Chondrocyte (in vitro differentiated cells): ENCODE measurements at regions not wholly inside any gene's neighbourhood (a gene's known extent, or its start where the extent isn't known, plus 50 kb on each side); places are given as distances from the start of the nearest gene placed in this dataset.

Experiments used
- DNase-seq: peaks from one replicate; pipeline ENCODE4 v3.0.0; 2021; ENCODE audit warnings: mixed read lengths, low spot score
- H3K27ac Mint-ChIP-seq: one replicate; pipeline ENCODE4 v1.8.0; 2021; ENCODE audit warnings: mild to moderate bottlenecking, moderate library complexity, mixed read lengths; ENCODE audit not compliant: unreplicated experiment
- H3K27me3 Mint-ChIP-seq: 2 replicates; pipeline ENCODE4 v1.8.0; 2021; ENCODE audit warnings: low read depth, mixed read lengths
- H3K36me3 Mint-ChIP-seq: 2 replicates; pipeline ENCODE4 v1.8.0; 2021; ENCODE audit warnings: low read depth, mixed read lengths
- H3K4me1 Mint-ChIP-seq: 2 replicates; pipeline ENCODE4 v1.8.0; 2021; ENCODE audit warnings: low read depth, mild to moderate bottlenecking, mixed read lengths
- H3K4me3 Mint-ChIP-seq: one replicate; pipeline ENCODE4 v1.8.0; 2021; ENCODE audit warnings: mild to moderate bottlenecking, moderate library complexity, mixed read lengths; ENCODE audit not compliant: unreplicated experiment
- H3K9me3 Mint-ChIP-seq: 2 replicates; pipeline ENCODE4 v1.8.0; 2021; ENCODE audit warnings: low read depth, mixed read lengths
- TF ChIP-seq, protein P1 (sequence below): fragments of 200-600 bp; sonication (generic); IDR thresholded peaks from 2 replicates; pipeline ENCODE4 v1.5.0; 2021; ENCODE audit warnings: antibody characterized with exemption, mild to moderate bottlenecking, moderate library complexity

DNA sequence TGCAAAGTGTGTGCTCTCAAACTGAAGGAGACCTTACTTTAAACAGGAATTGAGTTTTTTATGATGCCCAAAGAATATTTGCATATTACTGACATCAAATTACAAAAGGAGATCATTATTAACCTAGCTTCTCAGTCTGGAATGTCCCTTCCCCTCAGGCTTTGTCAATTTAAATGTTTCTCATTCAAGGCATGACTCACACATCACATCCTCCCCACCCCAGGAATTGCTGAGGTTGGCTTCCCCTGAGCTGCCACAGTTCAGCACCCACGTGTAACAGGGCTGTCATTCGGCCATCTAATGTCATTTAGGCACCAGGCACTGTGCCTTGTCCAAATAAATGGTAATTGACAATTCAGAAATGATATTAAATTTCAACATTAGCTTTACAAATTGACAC lies 305.9 kb upstream of the MGMT start:
- peaks cover 2% of the 10 kb centered on the region for H3K27me3 Mint-ChIP-seq
- H3K4me3 Mint-ChIP-seq, result no peak overlapping the region
- H3K36me3 Mint-ChIP-seq, result peaks cover 1% of the 10 kb centered on the region
- TF ChIP-seq, protein P1, sequence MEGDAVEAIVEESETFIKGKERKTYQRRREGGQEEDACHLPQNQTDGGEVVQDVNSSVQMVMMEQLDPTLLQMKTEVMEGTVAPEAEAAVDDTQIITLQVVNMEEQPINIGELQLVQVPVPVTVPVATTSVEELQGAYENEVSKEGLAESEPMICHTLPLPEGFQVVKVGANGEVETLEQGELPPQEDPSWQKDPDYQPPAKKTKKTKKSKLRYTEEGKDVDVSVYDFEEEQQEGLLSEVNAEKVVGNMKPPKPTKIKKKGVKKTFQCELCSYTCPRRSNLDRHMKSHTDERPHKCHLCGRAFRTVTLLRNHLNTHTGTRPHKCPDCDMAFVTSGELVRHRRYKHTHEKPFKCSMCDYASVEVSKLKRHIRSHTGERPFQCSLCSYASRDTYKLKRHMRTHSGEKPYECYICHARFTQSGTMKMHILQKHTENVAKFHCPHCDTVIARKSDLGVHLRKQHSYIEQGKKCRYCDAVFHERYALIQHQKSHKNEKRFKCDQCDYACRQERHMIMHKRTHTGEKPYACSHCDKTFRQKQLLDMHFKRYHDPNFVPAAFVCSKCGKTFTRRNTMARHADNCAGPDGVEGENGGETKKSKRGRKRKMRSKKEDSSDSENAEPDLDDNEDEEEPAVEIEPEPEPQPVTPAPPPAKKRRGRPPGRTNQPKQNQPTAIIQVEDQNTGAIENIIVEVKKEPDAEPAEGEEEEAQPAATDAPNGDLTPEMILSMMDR, result no peak
- H3K27ac Mint-ChIP-seq, result no peak overlapping the region
- DNase-seq, result no peak
- peaks cover 6% of the 10 kb centered on the region for H3K4me1 Mint-ChIP-seq
- peaks cover 30% of the 10 kb centered on the region for H3K9me3 Mint-ChIP-seq

GRCh38 chr10:129163531-129163930 lies 303.5 kb upstream of the MGMT start:
- peaks cover 6% of the 10 kb centered on the region for H3K4me1 Mint-ChIP-seq

GRCh38 chr10:129165076-129165720 lies 301.8 kb upstream of the MGMT start:
- Mint-ChIP-seq H3K27me3 (peaks cover 12% of the 10 kb centered on the region), H3K9me3 (peaks cover 16% of the 10 kb centered on the region), H3K4me1 (peaks cover 6% of the 10 kb centered on the region), H3K27ac (no peak overlapping the region), H3K36me3 (peaks cover 1% of the 10 kb centered on the region), H3K4me3 (no peak overlapping the region)
- no peak for DNase-seq
- TF ChIP-seq, protein P1, result no peak

More at GRCh38 chr10:129163531-129163930, 303.5 kb upstream of the MGMT start:
- H3K27me3 Mint-ChIP-seq, result peaks cover 2% of the 10 kb centered on the region
- TF ChIP-seq, protein P1, result no peak
- peaks cover 1% of the 10 kb centered on the region for H3K36me3 Mint-ChIP-seq
- H3K4me3 Mint-ChIP-seq, result no peak overlapping the region
- no peak for DNase-seq
- H3K9me3 Mint-ChIP-seq, result peaks cover 22% of the 10 kb centered on the region
- H3K27ac Mint-ChIP-seq, result no peak overlapping the region

DNA sequence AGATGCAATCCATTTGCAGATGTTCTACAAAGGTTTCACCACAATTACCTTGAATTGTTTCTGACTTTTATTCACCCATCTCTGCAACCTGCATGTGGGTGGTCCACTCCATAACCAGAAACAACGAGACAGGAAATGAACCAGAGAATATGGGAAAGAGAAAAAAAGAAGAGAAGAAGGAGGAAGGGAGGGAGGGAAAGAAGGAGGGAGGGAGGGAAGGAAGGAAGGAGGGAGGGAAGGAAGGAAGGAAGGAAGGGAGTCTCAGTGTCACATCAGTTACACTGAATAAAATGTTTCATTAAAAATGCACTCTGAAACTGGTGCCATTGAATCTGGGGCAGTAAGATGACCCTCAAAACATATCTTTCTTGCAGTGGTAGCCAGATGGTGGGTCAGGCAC lies 301.3 kb upstream of the MGMT start:
- Mint-ChIP-seq H3K27me3 (peaks cover 12% of the 10 kb centered on the region), H3K9me3 (peaks cover 16% of the 10 kb centered on the region), H3K4me1 (peaks cover 6% of the 10 kb centered on the region), H3K27ac (no peak overlapping the region), H3K36me3 (peaks cover 1% of the 10 kb centered on the region), H3K4me3 (no peak overlapping the region)
- TF ChIP-seq, protein P1, result no peak
- no peak for DNase-seq

GRCh38 chr10:129168660-129169059 lies 298.4 kb upstream of the MGMT start:
- no peak overlapping the region for H3K27ac Mint-ChIP-seq
- H3K9me3 Mint-ChIP-seq, result no peaks in the 10 kb centered on the region
- DNase-seq, result no peak
- no peaks in the 10 kb centered on the region for H3K36me3 Mint-ChIP-seq
- no peak overlapping the region for H3K4me3 Mint-ChIP-seq
- peaks cover 13% of the 10 kb centered on the region for H3K27me3 Mint-ChIP-seq
- TF ChIP-seq, protein P1, result no peak
- H3K4me1 Mint-ChIP-seq, result peaks cover 7% of the 10 kb centered on the region
